Embryonic facial prominence (tissue), 1 donor: ENCODE measurements at regions not wholly inside any gene's neighbourhood (a gene's known extent, or its start where the extent isn't known, plus 50 kb on each side); places are given as distances from the start of the nearest gene placed in this dataset.

Source experiments
- DNase-seq: peaks from one replicate; pipeline ENCODE4 v3.0.0-alpha.2; 2016; ENCODE audit errors: extremely low spot score

DNA sequence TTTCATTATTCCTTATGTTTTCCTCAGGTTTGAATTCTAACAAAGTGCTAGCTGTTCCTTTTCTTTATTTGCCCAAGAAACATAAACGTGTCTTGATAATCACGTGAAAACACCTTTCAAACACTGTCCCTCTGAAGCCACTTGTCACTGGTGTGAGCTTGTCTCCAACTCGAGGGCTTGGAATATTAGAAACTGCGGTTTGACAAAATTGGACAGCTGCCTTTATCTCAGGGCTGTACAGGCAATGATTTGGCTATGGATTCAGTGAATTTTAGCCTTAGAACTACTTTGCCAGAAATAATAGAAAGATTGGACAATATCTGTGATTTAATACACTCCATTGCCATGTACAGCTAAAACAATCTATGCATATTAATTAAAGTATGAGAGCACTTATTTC lies 763.0 kb upstream of the ACVR2A start:
- DNase-seq = no peak

- DNase-seq = no peak
Observed at GRCh38 chr2:147076634-147077033, 768.2 kb upstream of the ACVR2A start.

DNA sequence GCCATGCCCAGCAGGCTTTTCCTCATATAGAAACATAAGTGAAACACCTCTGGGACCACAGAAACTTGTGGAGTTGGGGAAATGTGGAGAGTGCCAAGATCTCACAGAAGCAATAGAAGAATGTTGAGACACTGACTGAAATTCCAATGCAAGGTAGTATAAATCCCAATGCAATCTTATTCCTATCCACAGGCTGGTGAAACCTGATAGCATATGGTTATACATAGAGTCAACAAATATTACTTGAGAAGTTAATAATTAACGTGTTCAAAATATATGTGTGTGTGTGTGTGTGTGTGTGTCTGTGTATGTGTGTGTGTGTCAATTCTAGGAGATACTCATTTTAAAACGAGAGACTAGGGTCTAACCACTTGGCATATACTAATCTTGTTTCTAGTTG lies 776.8 kb upstream of the ACVR2A start:
- no peak for DNase-seq

- DNase-seq = no peak
Observed at GRCh38 chr2:147067136-147067535, 777.7 kb upstream of the ACVR2A start.

- DNase-seq = no peak
Observed at GRCh38 chr2:147062073-147062472, 782.8 kb upstream of the ACVR2A start.

- no peak for DNase-seq
Observed at GRCh38 chr2:147061269-147061668, 783.6 kb upstream of the ACVR2A start.

GRCh38 chr2:147057892-147058490 lies 786.8 kb upstream of the ACVR2A start:
- no peak for DNase-seq

- no peak for DNase-seq
Observed at GRCh38 chr2:147051814-147052213, 793.0 kb upstream of the ACVR2A start.

DNA sequence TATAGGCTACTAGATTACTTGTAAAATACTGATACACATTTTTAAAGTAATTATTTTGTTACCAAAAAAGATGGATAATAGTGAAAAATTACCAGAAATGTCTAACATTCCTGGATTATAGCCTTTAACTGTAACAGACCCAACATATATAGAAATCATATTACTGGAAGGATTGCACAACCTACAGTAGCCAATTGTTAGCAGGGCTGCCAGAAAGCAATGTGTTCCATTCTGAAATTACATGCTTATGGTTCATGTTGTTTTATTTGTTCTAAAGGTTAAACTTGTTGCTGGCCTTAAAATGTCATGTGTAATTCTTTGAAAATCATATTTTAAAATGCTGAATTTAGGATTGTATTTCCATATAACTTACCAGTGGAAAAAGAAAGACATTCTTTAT lies 793.6 kb upstream of the ACVR2A start:
- DNase-seq = no peak

DNA sequence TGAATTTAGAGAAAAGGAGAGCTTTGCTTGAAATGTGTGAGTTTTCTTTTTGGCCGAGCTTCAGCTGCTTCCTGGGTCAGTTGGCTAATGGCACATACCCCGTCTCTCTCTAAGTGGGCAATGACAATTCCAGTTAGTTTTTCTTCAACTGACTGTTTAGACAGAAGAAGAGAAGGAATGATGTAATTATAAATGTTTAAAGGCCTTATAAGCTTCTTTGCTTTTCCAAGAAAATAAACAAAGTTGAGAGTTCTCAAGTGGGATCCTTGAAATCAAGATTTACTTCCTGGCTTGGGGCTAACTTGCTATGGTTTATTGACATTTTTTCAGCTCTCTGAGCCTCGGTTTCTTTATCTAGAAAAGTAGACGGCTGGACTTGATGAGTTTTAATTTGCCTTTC lies 794.9 kb upstream of the ACVR2A start:
- DNase-seq = no peak

GRCh38 chr2:147046473-147046872 lies 798.4 kb upstream of the ACVR2A start:
- DNase-seq = no peak

GRCh38 chr2:147045113-147045512 lies 799.7 kb upstream of the ACVR2A start:
- DNase-seq = no peak

- DNase-seq = no peak
Observed at GRCh38 chr2:147041121-147041494, 803.7 kb upstream of the ACVR2A start.

- DNase-seq = no peak
Observed at GRCh38 chr2:147040298-147041120, 804.3 kb upstream of the ACVR2A start.

DNA sequence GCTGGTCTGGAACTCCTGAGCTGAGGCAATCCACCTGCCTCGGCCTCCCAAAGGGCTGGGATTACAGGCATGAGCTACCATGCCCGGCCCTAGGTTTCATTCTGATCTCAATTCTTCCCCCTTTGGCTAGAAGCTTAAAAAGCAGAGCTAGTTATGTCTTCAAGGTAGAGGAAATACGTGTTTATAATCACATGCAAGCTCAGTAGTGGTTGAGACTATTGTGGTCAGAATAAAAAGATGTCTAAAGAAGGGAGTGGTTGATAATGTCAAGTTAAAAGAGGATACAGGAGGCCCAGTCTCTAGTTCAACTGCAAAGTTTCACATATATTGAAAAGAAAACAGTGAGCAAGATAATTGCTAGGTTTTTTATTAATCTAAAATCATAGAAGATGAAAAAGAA lies 807.8 kb upstream of the ACVR2A start:
- DNase-seq = no peak

- no peak for DNase-seq
Observed at GRCh38 chr2:147033044-147033443, 811.8 kb upstream of the ACVR2A start.

GRCh38 chr2:147031897-147032296 lies 812.9 kb upstream of the ACVR2A start:
- no peak for DNase-seq

DNA sequence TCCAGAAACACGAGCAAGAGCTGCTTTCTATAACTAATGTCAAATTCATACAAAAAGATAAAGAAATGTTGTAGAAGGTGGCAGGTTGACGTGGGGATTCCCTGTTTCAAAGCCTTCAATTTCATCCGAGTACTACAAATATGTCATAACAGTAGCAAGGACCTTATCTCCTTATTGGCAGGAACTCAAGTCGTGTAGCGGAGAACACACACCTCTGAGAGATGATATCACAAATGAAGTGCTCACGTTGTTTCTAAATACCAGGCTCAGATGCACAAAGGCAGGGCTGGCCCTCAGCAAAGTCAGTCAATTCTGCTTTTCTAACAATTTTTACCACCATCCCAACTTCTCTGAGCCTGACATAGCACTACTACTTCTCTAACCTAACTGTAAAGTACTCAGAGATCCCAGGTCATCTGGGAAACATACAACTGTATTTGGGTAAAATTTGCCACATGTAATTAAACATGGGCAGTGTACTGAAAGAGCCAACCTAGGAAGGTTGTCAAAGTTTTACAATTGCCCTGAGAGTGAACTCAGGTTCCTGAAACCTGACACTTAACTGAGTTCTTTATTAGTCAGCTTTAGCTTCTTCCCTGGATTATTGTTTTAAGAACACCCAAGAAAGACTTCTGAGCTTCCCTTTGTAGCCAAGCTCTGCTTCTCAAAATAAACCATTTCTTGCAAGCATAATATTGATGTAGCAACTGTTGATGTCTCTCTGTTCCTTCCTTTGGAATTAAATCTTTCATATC lies 813.7 kb upstream of the ACVR2A start:
- no peak for DNase-seq

GRCh38 chr2:147027436-147027835 lies 817.4 kb upstream of the ACVR2A start:
- DNase-seq = no peak

GRCh38 chr2:147026664-147027295 lies 818.0 kb upstream of the ACVR2A start:
- no peak for DNase-seq

GRCh38 chr2:147025646-147026585 lies 818.9 kb upstream of the ACVR2A start:
- DNase-seq = no peak
